Stimulated activated CD8-positive, alpha-beta memory T cell treated with anti-CD3 and anti-CD28 coated beads, Interleukin-7, amount 100 ng/mL, for 48 hours (primary cell): ENCODE measurements at regions not wholly inside any gene's neighbourhood (a gene's known extent, or its start where the extent isn't known, plus 50 kb on each side); places are given as distances from the start of the nearest gene placed in this dataset.
A peak's percentile ranks its signal among the peaks of the same experiment; 100 is the strongest.

Experiments used
- DNase-seq, 2 donors: peaks; one replicate each; pipeline ENCODE4 v3.0.0-alpha.2; 2020; ENCODE audit warnings: low read depth in 1 of 2; ENCODE audit errors: extremely low read depth in 1 of 2

DNA sequence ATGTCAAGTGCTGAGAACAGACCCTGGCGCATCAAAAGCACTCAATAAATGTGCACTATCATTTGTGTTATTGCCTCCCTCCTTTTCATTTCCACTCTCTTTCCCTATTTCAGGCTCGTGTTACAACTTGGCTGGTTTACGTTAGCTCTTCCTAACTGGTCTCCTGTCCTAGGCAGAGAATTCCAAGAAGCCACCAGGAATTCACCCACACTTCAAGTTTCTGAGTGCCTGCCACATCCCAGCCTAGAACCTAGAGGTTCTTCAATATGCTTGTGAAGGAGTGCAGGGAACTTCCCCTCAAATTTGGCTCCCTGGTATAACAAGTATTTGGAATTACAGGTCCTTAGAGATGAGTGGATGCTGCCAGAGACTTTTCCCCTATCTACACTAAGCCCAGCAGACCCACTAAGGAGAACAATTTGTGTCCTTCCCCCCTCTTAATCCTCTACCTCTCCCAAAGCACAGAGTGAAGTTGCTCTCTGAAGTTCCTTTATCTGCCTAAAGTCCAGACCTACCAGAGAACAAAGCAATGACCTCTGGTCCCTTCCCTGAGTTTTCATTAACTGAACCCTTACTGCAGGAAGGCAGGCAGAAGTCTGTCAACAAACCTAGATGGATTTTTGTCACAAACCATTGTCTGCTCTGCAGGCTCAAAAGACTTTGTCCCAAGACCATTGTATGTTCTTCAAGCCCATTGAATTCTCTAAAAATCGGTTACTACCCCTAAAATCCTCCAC, 201.6 kb upstream of the JARID2 start:
- no peak for DNase-seq

DNA sequence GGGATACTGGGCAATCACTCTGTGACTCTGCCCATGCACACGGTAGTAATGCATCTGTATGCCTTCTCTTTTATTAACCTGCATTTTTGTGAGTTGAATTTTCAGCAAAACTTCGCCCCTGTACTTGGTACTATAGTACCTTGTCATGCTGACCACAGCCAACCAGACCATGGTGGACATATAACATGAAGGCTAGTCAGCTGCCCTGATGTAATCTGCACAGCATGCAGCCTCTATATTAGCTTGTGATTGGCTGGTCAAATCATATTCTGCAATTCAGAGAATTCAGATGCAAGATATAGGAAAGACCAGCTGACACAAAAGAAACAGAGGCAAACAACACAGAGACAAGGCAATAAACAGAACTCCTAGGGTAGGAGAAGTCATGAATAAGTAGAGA, 200.9 kb upstream of the JARID2 start:
- no peak for DNase-seq

DNA sequence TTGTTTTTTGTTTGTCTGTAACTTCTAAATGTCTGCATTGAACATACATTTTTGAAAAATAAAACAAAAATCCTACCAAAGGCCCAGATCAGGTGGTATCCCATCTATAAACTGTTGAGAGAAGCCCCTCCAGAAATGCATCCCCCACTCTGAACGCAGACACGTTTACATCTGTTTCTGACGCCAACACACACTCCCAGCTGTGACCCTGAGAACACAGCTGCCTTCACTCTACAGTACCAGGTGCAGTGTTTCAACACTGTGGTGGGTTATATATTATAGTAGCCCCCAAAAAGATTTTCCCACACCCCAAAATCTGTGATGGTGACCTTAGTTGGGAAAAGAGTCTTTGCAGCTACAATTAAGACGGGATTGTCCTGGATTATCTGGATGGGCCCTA, 199.1 kb upstream of the JARID2 start:
- no peak for DNase-seq

DNA sequence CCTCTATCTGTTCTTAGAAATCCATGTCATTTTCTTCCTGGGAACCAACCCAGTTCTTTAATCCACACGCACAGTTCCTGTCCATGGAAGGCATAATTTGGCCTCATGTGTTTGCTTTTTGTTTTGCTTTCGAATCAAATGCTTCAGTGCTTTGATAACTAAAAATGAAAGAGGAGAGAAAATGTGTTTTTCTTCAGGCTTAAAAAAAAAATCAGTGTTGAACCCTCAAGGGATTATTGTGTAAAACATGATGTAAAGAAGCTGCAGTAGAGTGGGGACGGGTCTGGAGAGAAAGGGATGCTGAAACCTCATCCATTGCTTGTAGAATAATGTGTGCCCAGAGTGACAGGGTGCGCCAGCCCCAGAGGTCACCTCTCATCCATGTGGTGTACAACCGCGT, 197.5 kb upstream of the JARID2 start:
- no peak for DNase-seq

DNA sequence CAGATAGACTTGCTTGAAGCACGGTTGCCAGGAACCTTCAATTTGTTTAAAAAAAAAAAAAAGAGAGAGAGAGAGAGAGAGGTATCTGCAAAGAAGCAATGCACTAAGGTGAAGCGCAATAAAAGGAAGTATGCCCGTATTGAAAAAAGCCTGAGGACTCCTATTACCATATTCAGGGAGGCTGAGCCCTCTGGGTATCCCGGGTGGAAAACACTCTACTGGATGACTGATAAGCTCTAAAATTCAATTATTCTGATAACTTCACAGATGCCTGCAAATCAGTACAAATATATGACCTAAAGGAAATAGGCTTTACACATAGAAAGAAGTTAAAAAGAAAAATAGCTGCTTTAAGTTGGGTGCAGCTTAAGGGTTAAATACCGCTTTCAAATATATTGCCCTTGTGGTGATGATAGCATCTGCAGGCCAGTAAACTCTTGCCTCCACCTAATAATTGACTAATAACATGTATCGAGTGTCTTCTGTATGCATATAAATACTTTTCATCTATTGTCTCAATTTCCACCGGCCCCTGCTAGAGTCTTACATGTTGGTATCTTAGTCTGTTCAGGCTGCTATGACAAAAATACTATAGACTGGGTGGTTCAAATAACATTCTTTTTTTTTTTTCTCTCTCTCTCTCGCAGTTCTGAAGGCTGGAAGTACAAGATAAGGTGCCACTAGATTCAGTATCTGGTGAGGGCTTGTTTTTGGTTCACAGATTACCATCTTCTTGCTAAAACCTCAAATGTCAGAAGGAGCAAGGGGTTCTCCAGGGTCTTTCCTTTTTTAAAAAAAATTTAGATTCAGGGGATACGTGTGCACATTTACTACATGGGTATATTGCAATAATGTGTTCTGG, 187.4 kb upstream of the JARID2 start:
- DNase-seq, result no peak

DNA sequence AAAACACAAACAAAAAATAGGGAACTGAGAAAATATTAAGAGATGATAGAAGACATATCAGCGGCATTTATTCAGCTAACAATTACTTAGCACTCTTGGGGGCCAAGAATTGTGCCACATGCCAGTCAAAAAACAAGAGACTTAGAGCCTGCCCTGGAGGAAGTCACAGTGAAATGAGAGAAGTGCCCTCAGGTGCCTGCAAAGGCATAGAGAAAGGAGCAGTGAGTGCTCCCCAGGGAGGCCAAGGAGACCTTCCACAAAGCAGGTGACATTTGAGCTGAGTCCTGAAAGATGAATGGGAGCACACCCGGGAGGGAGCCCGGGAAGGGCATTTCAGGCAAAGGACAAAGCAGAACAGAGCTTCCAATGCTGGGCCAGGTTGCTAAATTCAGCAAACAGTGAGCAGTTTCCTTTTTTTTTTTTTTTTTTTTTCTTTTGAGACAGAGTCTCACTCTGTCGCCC, 184.7 kb upstream of the JARID2 start:
- DNase-seq, result no peak

DNA sequence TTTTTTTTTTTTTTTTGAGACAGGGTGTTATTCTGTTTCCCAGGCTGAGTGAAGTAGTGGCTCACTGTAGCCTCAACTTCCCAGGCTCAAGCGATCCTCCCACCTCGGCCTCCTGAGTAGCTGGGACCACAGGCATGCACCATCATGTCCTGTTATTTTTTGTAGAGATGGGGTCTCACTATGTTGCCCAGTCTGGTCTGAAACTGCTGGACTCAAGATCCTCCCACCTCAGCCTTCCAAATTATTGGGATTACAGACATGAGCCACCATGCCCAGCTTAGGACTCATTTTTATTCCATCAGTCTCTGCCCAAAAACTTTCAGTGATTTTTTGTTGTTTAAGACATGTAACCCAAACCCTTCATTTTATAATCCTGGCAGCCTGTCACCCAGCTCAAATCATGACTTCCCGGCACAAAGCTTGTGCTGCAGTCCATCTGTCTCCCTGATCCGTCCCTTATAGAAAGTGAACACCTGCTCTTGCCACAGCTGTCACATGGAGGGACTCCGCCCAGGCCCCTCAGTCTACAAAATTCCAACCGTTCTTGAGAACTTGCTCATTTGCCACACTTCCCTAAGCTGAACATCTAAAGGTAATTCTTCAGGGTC, 183.9 kb upstream of the JARID2 start:
- DNase-seq, result no peak

DNA sequence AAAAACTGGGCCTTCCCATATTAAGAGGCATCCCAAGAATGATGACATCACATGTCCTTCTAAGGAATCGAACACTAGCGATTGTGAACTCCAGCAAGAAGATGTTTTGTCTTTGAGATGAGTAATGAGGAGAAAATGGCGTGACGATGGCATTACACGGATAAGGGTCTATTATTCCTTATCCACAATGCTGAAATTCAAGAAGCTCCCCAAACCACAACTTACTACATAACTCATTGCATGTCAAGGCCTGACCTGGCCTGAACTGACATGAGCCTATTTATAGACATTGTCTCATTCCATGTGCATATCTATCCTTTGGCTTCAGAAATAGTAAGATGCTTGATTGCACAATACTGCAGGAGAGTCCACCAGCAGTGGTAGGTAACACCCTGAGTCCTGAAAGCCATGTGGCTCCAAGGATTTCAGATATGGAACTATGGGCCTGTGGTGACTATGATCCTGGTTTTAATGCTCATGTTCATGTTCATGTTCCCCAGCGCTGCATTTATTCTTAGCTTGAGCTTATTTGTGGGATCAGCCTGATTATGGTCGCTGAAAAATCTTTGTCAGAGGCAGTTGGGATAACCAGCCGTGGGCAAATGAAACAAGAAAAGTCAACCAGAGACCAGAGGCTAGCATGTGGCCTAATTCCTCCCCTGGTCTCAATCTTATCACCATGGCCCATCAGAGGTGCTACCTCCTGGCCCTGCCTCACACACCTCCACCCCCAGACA, 183.2 kb upstream of the JARID2 start:
- no peak for DNase-seq

DNA sequence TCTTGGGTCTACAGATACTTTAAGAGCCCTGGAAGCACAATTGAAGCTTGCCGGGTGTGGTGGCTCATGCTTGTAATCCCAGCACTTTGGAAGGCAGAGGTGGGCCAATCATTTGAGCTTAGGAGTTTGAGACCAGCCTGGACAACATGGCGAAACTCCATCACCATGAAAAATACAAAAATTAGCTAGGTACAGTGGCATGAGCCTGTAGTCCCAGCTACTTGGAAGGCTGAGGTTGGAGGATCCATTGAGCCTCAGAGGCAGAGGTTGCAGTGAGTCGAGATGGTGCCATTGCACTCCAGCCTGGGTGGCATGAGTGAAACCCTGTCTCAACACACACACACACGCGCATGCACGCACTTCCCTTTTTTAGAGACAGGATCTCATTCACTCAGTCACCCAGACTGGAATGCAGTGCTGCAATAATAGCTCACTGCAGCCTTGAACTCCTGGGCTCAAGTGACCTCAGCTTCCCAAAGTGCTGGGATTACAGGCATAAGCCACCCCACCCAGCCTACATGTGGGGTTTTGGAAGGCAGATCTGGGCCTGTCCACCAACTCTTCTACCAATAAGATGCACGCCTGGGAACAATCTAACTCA, 182.5 kb upstream of the JARID2 start:
- DNase-seq, result no peak

DNA sequence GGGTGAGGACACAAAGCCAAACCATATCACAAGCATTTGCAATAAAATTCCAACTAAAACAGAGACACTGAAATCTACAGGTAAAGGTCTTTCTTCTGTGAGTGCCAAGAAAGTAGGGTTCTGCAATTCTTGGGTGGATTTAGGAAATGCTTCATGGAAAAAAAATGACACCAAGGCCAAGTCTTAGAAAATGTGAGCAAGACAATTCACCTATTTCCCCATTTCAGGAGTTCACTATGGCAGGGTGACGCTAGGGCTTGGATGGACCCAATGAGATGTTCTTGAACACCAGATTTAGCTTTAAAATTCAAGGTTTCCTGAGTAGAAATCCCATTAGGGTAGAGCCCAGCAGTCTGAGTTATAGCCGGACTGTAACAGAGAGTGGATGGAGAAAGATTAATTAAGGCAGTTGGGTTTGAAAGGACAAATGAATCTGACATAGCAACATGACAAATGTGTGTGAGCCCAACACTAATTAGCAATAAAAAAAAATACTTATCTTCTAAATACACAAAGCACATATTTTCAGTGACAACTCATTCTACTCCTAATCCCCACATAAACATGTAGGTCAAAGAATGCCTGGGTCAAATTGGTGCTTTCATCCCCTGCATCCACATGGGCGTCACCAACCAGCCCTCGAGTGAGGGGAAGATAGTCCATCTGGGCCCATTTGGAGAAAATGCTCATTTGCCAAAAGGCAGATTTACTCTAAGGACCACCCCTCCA, 180.4 kb upstream of the JARID2 start:
- DNase-seq, result no peak

DNA sequence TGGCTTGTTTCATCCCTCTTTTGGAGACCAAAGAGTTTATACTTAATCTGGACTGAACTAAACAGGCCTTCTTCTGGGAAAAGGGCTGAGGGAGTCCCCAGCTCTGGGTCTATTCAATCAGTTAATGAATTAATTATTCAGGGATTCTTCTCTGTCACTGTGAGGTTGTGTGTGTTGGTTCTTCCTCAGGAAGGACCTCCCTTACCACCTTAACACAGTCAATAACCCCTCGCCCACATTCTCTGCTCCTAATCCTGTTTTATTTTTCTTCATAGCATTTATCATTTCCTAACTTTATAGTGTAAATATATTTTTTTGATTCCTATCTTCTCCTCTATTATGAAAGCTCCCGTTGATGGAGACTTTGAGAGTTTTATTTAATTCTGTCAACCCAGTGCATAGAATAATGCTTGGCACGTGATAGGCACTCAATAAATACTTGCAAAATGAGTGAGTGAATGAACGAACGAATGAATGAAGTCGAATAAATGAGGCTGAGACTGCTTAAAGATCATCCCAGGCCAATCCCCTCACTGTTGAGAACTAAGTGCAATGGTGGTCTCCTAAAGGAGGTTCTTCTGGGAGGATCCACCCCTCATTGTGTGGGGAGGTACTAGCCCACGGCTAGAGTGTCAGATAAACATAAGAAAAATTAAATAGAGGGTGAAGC, 179.6 kb upstream of the JARID2 start:
- DNase-seq, result no peak

DNA sequence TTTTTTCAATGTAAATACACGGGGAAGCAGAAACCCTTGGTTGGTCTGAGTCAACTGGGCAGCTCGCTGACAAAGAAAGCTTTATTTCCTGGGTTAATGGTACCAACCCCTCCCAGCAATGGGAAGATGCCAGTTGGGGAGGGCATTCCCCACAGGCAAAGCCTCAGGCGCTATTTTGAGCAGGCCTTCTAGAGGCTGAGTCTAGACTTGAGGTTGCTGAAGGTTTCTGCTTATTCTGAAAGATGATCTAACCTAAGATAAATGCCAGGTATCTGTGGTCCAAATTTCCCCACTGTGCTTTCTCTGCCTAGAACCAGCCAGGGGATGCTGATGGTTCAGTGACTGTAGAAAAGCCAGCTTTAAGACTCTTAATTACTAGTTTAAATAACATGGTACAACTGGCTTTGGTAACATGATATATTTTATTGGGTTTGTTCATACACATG, 172.5 kb upstream of the JARID2 start:
- peak in 1 of 2 donors; percentile 18 for DNase-seq

DNA sequence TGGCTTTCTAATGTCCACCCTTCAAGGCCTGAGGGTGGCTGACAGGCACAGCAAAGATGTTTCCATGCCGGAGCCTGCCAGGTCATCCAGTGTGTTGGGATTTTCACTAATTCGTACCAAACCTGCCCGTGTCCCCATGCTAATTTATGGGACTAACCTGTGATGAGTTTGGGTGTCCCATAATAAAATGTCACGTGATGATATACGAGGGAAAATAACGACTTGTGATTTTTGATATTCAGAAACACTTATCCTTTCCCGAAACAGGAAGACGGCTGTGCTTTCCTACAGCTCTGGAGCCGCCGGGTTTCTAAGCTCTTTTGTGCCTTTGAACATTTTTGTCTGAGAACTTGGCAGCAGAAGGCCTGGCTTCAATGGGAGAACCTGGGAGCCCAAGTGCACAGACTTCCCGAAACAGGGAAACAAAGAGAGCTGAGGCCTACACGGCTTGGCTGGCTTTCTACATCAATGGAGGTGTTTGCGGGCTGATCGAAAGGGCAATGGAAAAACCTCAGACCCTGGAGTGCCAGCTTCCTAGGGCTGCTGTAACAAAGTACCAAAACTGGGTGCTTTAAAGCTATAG, 171.9 kb upstream of the JARID2 start:
- DNase-seq, result no peak

DNA sequence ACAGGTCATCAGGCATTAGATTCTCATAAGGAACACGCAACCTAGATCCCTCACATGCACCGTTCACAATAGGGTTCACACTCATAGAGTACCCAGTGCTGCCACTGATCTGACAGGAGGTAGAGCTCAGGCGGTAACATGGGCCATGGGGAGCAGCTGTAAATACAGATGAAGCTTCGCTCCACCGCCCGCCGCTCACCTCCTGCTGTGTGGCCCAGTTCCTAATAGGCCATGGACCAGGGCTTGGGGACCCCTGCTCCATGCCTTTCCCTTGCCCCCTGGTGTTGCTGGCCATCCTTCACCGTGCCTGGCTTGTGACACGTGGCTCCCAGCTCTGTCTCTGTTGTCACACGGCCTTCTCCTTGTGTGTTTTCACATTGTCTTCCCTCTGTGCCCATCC, 171.1 kb upstream of the JARID2 start:
- no peak for DNase-seq

DNA sequence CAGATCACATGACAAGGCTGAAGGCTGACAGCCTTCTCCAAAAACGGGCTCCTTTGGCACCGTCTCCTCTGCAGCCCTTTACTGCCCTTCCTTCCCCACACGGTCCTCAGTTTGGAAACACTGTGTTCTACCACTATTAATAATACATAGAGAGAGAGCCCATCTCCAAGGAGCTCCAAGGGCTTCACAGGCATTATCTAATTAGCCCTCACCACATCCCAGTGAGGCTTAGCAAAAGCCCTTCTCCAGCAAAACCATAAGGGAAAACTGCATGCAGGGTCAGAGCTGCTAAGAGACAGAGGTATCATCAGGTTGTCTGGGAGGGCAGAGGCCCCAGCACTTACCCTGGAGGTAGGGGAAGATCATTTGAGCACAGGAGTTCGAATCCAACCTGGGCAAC, 169.3 kb upstream of the JARID2 start:
- DNase-seq, result no peak

DNA sequence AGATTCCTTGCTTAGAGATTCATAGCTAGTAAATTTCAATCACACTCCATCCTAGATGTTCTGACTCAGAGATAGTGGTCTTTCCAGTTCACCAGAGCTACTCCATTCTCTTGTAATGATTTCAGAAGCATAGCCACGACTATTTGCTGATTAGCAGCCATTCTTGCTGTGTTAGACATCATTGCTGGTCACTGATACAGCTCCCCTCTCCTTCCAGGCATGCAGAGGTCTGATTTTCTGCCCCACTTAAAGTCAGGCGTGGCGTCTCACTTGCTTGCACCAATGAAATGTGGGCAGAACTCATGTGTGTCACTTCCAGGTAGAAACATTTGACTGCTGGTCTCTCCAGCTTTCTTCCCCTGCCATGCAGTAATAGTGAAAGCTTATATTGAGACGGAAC, 168.9 kb upstream of the JARID2 start:
- DNase-seq, result no peak

DNA sequence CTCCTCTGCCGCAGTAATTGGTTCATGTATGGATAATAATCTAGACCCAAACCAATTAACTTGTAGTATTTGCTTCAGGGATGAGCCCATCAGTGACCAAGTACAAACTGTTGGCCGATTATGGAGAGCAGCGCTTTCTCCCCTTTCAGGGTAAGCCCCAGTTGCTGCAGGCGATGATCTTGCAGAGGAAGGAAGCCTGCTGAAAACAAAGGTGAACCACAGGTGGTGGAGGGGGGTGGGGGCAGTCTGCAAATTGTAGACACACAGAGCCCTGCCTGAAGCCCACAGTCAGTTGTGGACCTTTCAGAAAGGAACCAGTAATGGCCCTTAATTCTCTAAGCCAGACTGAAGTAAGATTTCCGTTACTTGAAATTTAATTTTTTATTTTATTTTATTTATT, 167.9 kb upstream of the JARID2 start:
- DNase-seq, result no peak

DNA sequence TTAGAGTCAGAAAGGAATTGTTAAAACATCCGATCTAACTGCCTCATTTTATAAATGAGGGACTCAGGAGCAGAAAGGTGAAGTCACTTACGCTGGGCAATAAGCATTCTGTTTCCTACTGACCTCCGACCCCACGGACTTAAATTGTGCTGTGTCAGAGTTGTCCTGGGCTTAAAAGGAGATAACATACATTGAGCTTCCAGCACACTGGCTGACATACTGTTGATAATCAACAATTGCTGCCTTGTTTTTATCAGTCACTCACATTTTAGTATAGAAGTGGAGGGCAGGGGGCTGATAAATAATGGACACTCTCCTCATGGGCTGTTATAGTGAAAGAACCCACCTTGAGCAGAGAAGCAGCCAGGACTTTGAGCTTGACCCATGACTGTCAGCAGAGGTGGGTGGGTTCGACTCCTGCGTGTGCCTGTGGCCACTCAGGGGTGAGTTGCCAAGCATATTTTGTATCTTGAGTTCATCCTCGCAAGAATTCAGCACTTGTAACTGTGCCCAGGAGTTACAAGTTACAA, 166.5 kb upstream of the JARID2 start:
- no peak for DNase-seq

DNA sequence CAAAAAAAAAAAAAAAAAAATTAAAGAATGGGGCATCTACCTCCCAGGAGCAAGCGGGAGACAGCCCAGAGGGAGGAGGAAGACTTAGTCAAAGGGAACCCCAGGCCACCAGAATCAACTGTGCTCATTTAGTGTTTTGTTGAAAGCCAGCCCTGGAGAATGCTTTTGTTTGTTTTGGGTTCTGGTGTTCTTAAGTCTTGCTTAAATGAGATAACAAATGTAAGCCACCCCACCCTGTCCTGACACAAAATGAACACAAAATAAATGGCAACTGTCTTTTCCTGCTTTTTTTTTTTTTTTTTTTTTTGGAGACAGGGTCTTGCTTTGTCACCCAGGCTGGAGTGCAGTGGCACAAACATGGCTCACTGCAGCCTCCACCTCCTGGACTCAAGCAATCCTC, 165.0 kb upstream of the JARID2 start:
- no peak for DNase-seq
